Mesodermal cell (in vitro differentiated cells): ENCODE measurements at regions not wholly inside any gene's neighbourhood (a gene's known extent, or its start where the extent isn't known, plus 50 kb on each side); places are given as distances from the start of the nearest gene placed in this dataset.

ENCODE experiments used
- H3K27ac ChIP-seq: 2 replicates; pipeline ENCODE4 v1.7.0; 2013; ENCODE audit warnings: mild to moderate bottlenecking, low read depth, low read length, moderate library complexity; ENCODE audit not compliant: severe bottlenecking
- H3K36me3 ChIP-seq: 2 replicates; pipeline ENCODE4 v1.7.1; 2013; ENCODE audit warnings: mild to moderate bottlenecking, low read length, moderate library complexity; ENCODE audit not compliant: control insufficient read depth, insufficient read depth
- H3K4me1 ChIP-seq: one replicate; pipeline ENCODE4 v1.7.1; 2013; ENCODE audit warnings: mild to moderate bottlenecking, low read length; ENCODE audit not compliant: insufficient read depth, control insufficient read depth, poor library complexity, severe bottlenecking
- H3K4me3 ChIP-seq: 2 replicates; pipeline ENCODE4 v1.7.0; 2013; ENCODE audit warnings: low read length, control low read depth, mild to moderate bottlenecking; ENCODE audit not compliant: insufficient read depth, poor library complexity, severe bottlenecking; ENCODE audit errors: extremely low read depth
- H3K9me3 ChIP-seq: 2 replicates; pipeline ENCODE4 v1.7.1; 2013; ENCODE audit warnings: mild to moderate bottlenecking, low read length, moderate library complexity; ENCODE audit not compliant: control insufficient read depth
- WGBS, 2 experiments: methylation state at CpG; one replicate each; pipeline ENCODE4 v1.1.5; 2013; ENCODE audit warnings: missing lambda C conversion rate in 2 of 2; ENCODE audit not compliant: insufficient coverage in 2 of 2; 5-methylcytosine and 5-hydroxymethylcytosine counted together

DNA sequence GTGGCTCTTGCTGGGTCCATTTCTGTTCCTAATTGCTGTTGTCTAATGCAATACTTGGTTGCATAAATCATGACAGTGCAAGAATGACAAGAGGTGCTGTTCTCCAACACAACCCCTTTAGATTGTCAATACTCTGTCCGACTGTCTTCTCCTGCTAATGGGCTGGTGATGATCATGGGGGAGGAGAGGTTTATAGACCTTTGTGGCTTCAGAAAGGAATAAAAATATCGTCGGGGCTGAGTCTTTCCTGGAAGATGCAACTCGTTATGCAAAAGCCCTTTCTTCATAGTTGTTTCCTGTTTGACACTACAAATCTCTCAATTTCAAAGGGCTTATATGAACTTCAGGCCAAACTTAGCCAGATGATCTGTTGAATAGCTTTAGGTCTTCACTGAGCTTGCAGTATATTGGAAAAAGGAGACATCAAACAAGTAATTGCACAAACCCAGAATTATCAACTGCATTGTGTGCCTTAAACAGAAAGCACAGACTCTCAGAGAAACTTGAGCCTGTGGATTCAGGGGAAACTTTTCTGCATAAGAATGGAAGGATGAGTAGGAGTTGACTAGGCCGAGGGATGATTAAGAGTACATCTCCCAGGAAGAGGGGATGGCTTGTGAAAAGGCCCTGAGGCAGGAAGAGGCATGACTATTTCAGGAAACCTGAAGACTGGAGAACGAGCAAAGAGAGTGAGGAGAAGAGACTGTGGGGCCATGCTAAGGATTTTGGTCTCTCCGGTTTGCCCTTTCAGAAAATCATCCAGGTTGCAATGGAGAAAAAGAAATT lies 107.6 kb downstream of the TSEN15 start:
- peaks cover 40% of the 10 kb centered on the region for H3K4me1 ChIP-seq
- no peak overlapping the region for H3K27ac ChIP-seq
- H3K4me3 ChIP-seq: no peak overlapping the region
- no peaks in the 10 kb centered on the region for H3K36me3 ChIP-seq
- peaks cover 4% of the 10 kb centered on the region for H3K9me3 ChIP-seq
- WGBS, 2 experiments: 82 to 86% methylated on average over 4 to 6 of the region's 7 CpGs

DNA sequence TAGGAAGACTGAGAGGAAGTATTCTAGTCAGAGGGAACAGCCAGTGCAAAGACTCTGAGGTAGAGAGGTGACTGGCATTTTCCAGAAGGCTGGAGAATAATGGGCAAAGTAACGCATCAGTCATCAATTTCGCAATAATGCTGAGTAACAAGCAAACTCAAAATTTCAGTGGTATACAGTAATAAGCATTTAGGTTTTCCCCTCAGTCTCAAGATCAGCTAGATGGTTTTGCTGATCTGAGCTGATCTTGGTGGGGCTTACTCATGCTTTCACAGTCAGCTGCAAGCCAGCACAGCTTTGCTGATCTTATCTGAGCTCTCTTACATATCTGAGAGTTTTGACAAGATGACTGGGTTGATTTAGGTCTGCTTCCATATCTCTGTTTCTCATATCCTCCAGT lies 108.7 kb downstream of the TSEN15 start:
- no peak overlapping the region for H3K4me3 ChIP-seq

DNA sequence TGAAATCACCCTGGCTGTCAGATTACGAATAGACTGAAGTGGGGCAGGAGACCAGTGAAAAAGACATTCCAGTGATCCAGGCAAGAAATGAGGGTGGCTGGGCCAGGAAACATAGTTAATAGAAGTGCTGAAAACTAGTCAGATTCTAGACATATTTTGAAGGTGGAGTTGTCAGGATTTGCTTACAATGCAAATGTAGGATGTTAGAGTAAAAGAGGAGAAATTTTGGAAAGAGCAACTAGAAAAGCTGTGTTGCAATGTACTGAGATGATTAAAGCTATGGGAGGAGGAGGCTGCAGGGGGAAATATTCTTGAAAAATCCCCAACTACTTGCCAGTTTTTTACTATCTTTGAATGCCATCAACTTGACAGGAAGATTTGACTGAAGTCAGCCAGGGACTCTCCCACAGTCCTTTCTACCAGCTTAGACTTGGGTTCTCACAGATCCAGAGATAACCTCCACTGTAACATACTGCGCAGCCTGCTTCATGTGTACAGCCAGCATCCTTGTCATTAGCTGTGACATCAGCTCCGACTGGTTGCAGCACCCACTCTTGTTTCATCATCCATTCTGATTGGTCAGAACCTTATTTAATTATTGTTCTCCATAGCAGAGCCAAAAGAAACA lies 109.7 kb downstream of the TSEN15 start:
- peak overlapping the region; percentile 16 for H3K27ac ChIP-seq
- WGBS, 2 experiments: 88 to 95% methylated on average over 2 to 3 of the region's 3 CpGs
- H3K9me3 ChIP-seq: peaks cover 11% of the 10 kb centered on the region
- no peak overlapping the region for H3K4me3 ChIP-seq
- H3K4me1 ChIP-seq: peaks cover 37% of the 10 kb centered on the region
- H3K36me3 ChIP-seq: no peaks in the 10 kb centered on the region

More for the DNA sequence above, 108.7 kb downstream of the TSEN15 start:
- peaks cover 11% of the 10 kb centered on the region for H3K9me3 ChIP-seq
- H3K27ac ChIP-seq: peak overlapping the region; percentile 18
- 100% methylated on average over 2 of the region's 2 CpGs; no CpG with 5 or more reads in 1 of the 2 experiments for WGBS, 2 experiments
- H3K36me3 ChIP-seq: no peaks in the 10 kb centered on the region
- peaks cover 41% of the 10 kb centered on the region for H3K4me1 ChIP-seq

DNA sequence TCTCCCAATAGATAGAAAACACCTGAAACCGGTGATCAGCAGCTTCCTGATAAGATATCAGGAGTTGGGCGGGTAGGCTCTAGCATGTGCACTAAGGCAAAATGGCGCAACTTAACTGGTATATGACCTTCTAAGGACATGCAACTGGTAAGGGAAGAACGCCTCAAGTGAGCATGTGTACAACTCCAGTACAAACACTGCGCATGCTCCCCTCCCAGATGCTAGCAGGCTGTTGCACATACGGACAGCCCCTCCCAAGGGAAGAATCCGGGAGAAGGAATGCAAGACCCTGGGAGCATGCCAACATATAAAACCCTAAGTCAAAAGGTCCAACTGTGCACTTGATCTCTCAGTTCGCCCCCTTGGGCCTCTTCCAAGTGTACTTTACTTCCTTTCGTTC lies 110.8 kb downstream of the TSEN15 start:
- peaks cover 26% of the 10 kb centered on the region for H3K4me1 ChIP-seq
- no peak overlapping the region for H3K27ac ChIP-seq
- H3K36me3 ChIP-seq: no peaks in the 10 kb centered on the region
- 96 to 98% methylated on average over 7 to 9 of the region's 9 CpGs for WGBS, 2 experiments
- peaks cover 11% of the 10 kb centered on the region for H3K9me3 ChIP-seq
- H3K4me3 ChIP-seq: no peak overlapping the region

DNA sequence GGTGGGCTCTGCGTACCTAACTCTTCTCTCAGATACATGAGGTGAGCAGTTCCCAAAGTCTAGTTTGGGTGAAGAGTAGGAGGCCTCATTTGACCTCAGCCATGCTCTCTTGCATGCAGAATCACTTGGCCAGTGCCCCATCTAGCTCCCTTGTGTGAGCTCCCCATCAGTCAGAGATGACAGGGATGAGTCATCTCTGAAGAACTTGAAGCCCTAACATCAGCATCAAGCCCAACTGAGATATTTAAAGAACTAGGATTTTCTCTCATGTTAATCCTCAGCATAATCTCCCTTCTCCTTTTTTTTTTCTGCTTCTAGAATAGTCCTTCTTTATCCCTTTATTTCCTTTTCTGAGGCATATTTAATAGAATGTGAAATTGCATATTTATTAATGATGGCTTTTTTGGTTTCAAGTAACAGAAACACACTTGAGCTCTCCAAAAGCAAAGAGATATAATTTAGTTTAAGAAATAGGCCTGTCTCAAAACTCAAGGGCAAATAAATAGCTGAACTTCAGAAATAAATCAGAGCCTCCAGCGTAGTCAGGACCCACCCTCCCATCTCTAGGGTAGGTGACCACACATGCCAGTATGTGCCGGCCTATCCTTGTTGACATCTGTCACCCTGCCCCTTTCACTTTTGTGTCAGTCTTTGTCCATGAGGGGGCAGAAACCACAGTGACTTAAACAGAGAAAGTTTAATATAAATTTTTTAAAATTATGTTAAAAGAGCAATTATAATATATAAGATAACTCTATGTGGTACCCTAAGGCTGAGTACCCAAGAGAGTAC lies 112.3 kb downstream of the TSEN15 start:
- Histone ChIP-seq H3K9me3 (peaks cover 11% of the 10 kb centered on the region), H3K4me3 (no peak overlapping the region), H3K27ac (no peak overlapping the region), H3K36me3 (no peaks in the 10 kb centered on the region), H3K4me1 (peaks cover 24% of the 10 kb centered on the region)
- WGBS, 2 experiments: 83 to 89% methylated on average over 1 of the region's 3 CpGs

DNA sequence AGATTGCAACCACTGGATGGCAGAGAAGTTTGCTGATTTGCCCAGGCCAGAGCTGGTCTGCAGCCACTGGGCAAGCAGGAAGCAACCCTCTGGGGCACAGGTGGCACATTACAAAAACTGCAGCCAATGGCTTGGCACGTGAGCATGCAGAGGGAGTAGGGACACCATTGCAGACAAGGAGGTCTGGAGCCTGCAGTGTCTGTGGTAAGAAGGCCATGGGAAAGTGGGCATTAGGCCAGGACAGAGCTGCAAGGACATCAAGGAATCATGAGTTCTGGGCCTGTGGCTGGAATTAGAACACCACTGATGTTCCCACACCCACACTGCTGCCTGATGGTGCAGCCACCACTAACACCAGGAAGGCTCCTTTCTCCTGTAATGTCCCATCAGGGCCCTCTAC lies 113.0 kb downstream of the TSEN15 start:
- Histone ChIP-seq H3K27ac (no peak overlapping the region), H3K9me3 (peaks cover 11% of the 10 kb centered on the region)
- 100% methylated on average over 1 of the region's 1 CpG for WGBS, 2 experiments

DNA sequence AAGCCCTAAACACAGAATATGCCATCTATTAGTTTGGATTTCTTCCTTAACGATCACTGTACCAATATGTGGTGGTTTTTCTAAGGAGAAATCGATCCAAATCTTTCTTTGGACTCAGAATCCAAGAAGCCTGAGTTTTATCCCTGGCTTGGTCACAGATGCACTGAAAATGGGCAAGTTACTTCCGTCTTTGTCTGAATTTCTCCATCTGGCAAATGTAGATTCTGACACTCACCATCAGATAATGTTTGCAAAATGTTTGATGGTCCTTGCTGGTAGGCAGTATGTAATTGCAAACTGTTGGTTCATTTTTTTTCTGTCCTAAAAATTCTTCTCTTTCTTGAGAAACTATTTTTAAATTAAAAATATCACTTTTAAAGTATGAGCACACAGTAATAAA lies 115.0 kb downstream of the TSEN15 start:
- H3K36me3 ChIP-seq: no peaks in the 10 kb centered on the region
- H3K4me1 ChIP-seq: peaks cover 17% of the 10 kb centered on the region
- H3K27ac ChIP-seq: no peak overlapping the region
- peaks cover 7% of the 10 kb centered on the region for H3K9me3 ChIP-seq
- no peak overlapping the region for H3K4me3 ChIP-seq
- 97 to 100% methylated on average over 2 to 3 of the region's 3 CpGs for WGBS, 2 experiments

More for the DNA sequence above, 113.0 kb downstream of the TSEN15 start:
- Histone ChIP-seq H3K4me1 (peaks cover 24% of the 10 kb centered on the region), H3K36me3 (no peaks in the 10 kb centered on the region), H3K4me3 (no peak overlapping the region)

DNA sequence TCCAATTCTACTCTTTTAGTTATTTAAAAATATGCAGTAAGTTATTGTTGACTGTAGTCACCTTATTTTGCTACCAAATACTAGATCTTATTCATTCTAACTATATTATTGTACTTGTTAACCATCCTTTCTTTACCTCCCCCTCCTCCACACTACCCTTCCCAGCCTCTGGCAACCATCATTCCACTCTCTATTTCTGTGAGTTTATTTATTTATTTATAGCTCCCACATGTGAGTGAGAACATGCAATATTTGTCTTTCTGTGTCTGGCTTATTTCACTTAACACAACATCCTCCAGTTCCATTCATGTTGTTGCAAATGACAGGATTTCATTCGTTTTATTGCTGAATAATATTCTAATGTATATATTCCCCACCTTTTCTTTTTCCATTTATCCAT lies 115.8 kb downstream of the TSEN15 start:
- no peak overlapping the region for H3K4me3 ChIP-seq

DNA sequence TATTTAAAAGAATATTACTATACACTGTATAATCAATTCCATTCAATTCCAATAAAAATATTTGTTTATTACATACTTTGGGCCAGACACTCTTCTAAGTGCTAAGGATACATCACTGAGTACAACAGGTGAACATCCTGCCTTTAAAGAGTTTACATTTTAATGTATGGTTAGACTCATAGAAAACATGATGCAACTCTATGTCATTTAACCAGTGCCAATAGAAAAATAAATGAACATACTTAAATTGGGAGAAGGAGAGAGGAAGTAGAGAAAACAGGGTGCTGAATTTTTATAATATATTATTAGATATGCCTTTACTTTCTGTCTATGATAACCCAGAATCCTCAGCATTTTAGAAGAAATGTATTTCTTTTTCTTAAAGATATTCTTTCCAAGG lies 119.2 kb downstream of the TSEN15 start:
- H3K4me3 ChIP-seq: no peak overlapping the region
- no peaks in the 10 kb centered on the region for H3K36me3 ChIP-seq
- H3K9me3 ChIP-seq: no peaks in the 10 kb centered on the region
- H3K4me1 ChIP-seq: no peaks in the 10 kb centered on the region
- no peak overlapping the region for H3K27ac ChIP-seq

More for the DNA sequence above, 115.8 kb downstream of the TSEN15 start:
- no peak overlapping the region for H3K27ac ChIP-seq
- no CpG with 5 or more reads among the region's 1 CpG for WGBS, 2 experiments
- H3K36me3 ChIP-seq: no peaks in the 10 kb centered on the region
- peaks cover 10% of the 10 kb centered on the region for H3K4me1 ChIP-seq
- H3K9me3 ChIP-seq: peaks cover 7% of the 10 kb centered on the region

DNA sequence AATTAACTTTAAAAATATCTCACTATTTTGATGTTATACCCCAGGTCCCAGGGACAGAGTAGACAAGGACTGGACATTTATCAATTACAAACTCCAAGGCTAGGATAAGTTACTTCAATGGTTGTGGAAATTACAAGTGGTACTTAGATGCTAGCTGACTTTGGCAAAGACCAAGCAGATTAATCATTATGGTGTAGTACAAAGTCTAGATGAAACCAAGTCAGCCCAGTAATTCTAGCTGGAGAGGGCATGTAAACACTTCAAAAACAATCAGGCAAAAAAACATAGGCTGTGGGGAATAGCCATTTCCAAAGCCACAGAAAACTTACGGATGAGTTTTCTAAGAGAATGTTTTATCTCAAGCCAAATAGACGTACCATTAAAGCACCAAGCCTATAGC lies 124.5 kb downstream of the TSEN15 start:
- Histone ChIP-seq H3K4me1 (no peaks in the 10 kb centered on the region), H3K36me3 (no peaks in the 10 kb centered on the region), H3K27ac (no peak overlapping the region), H3K9me3 (no peaks in the 10 kb centered on the region), H3K4me3 (no peak overlapping the region)
- WGBS, 2 experiments: 100% methylated on average over 1 to 2 of the region's 2 CpGs
